HG03135 (cell line): ENCODE measurements at regions not wholly inside any gene's neighbourhood (a gene's known extent, or its start where the extent isn't known, plus 50 kb on each side); places are given as distances from the start of the nearest gene placed in this dataset.

Experiments
- ATAC-seq: cut with Tn5 transposase; IDR thresholded peaks from one replicate; pipeline ENCODE4 v1.9.1; 2021; ENCODE audit warnings: mild to moderate bottlenecking, moderate library complexity; ENCODE audit not compliant: unreplicated experiment

DNA sequence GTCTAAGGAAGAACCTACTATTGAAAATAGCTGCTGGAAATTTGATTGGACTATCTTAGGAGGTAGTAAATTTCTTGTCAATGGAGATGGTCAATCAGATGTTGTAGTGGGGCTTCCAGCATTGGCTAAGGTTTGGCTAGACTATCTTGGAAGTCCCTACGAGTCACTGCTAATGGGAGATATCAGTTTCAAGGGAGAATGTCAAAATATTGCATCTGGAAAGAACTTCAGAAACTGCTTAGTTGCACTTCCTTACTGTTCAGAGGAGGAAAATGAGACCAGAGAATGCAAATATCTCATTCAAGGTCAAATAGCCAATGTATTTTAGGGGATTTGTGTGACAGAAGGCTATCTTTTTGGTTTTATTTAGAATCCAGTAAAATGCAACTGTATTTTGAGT is 53.5 kb upstream of the CCN2 start:
- ATAC-seq = no peak

GRCh38 chr6:132003516-132004178 is 52.5 kb upstream of the CCN2 start:
- ATAC-seq = no peak
